ENCODE measurements at regions not wholly inside any gene's neighbourhood (a gene's known extent, or its start where the extent isn't known, plus 50 kb on each side); places are given as distances from the start of the nearest gene placed in this dataset.

DNA sequence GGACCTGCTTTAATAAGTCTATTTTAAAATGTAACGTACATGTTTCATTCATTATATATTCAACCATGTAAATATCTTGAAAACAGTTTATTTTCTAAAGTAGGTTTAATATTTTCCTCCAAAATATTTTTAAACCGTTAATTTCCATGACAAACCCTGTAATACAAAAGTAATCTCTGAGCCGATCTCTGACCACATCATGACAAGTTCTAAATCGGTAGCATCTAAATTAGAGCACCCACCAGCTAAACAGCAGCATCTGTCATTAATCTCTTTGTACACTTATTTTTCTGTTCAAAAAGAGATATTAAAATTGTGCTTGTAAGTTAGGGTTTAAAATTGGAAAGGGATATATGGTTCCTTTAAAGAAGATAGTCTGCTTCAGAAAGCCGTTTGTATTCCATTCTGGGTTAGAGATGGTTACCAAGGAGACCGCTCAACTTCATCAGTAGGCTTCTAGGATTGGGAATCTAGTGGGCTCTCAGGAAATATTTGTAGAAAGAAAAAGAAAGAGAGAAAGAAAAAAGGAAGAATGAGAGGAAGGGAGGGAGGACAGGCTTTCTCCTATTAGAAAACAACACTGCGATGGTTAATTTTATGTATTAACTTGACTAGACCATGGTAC, 232.5 kb upstream of the FOXN3 start:
- Histone ChIP-seq H2AFZ (ENCODE audit: low read depth) (no peak overlapping the region), H3K27ac (no peak overlapping the region), H3K27me3 (ENCODE audit: insufficient read depth, low read depth) (no peaks in the 10 kb centered on the region), H3K4me2 (no peak overlapping the region), H3K79me2 (ENCODE audit: insufficient read depth, low read depth) (no peaks in the 10 kb centered on the region), H3K36me3 (ENCODE audit: insufficient read depth) (no peaks in the 10 kb centered on the region), H3K9ac (no peak overlapping the region), H3K4me1 (ENCODE audit: low read depth, poor library complexity, severe bottlenecking) (peaks cover 7% of the 10 kb centered on the region), H3K4me3 (IDR thresholded peaks at IDR 0.05; ENCODE audit: insufficient read depth, low read depth, low read length) (no peak overlapping the region), H4K20me1 (ENCODE audit: insufficient read depth) (no peaks in the 10 kb centered on the region)
- TF ChIP-seq, protein P1, sequence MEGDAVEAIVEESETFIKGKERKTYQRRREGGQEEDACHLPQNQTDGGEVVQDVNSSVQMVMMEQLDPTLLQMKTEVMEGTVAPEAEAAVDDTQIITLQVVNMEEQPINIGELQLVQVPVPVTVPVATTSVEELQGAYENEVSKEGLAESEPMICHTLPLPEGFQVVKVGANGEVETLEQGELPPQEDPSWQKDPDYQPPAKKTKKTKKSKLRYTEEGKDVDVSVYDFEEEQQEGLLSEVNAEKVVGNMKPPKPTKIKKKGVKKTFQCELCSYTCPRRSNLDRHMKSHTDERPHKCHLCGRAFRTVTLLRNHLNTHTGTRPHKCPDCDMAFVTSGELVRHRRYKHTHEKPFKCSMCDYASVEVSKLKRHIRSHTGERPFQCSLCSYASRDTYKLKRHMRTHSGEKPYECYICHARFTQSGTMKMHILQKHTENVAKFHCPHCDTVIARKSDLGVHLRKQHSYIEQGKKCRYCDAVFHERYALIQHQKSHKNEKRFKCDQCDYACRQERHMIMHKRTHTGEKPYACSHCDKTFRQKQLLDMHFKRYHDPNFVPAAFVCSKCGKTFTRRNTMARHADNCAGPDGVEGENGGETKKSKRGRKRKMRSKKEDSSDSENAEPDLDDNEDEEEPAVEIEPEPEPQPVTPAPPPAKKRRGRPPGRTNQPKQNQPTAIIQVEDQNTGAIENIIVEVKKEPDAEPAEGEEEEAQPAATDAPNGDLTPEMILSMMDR (conservative IDR thresholded peaks at IDR 0.05; ENCODE audit: low read depth, low read length): no peak

DNA sequence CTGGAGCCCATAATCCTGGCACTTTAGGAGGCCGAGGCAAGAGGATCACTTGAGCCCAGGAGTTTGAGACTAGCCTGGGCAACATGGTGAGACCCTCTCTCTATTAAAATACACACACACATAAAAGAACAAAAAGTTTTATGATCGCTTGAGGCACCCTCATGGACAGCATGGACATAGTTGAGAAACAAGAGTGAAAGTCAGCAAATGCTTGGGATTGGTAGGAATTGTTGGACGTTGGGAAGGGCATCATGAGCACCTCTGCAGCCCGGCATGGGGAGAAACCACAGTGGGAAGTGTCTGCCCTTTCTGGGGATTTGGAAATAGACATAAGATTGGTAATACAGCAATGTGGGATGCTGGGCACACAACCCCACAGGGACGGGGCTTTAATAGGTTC, 231.9 kb upstream of the FOXN3 start:
- Histone ChIP-seq H4K20me1 (ENCODE audit: insufficient read depth) (no peaks in the 10 kb centered on the region), H3K27ac (no peak overlapping the region), H3K4me2 (no peak overlapping the region), H2AFZ (ENCODE audit: low read depth) (no peak overlapping the region), H3K4me1 (ENCODE audit: low read depth, poor library complexity, severe bottlenecking) (peaks cover 7% of the 10 kb centered on the region), H3K27me3 (ENCODE audit: insufficient read depth, low read depth) (no peaks in the 10 kb centered on the region), H3K36me3 (ENCODE audit: insufficient read depth) (no peaks in the 10 kb centered on the region), H3K9ac (no peak overlapping the region), H3K4me3 (IDR thresholded peaks at IDR 0.05; ENCODE audit: insufficient read depth, low read depth, low read length) (no peak overlapping the region), H3K79me2 (ENCODE audit: insufficient read depth, low read depth) (no peaks in the 10 kb centered on the region)
- TF ChIP-seq, protein P1 (conservative IDR thresholded peaks at IDR 0.05; ENCODE audit: low read depth, low read length): no peak

DNA sequence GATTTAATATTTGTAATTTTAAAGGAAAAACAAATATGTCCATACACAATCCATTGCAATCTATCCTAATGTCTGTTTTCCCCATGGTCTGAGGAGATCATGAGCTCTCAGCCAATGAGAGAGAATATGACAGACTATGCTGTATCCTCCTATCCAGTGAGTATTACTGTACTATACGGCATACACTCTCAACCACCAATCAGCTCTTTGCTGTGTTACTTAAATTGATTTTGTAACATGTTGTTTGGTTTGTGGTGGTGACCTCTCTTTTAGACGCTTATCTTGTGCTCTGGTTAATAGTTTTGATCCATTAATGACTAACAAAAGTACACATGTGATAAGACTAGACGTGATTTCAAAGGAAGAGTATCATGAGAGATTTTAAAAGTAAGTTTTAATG, 231.5 kb upstream of the FOXN3 start:
- H2AFZ ChIP-seq (ENCODE audit: low read depth): no peak overlapping the region
- TF ChIP-seq, protein P1 (conservative IDR thresholded peaks at IDR 0.05; ENCODE audit: low read depth, low read length): no peak
- H3K4me3 ChIP-seq (IDR thresholded peaks at IDR 0.05; ENCODE audit: insufficient read depth, low read depth, low read length): no peak overlapping the region
- no peaks in the 10 kb centered on the region for H3K79me2 ChIP-seq (ENCODE audit: insufficient read depth, low read depth)
- no peak overlapping the region for H3K27ac ChIP-seq
- no peak overlapping the region for H3K9ac ChIP-seq
- H3K36me3 ChIP-seq (ENCODE audit: insufficient read depth): no peaks in the 10 kb centered on the region
- H4K20me1 ChIP-seq (ENCODE audit: insufficient read depth): no peaks in the 10 kb centered on the region
- H3K4me1 ChIP-seq (ENCODE audit: low read depth, poor library complexity, severe bottlenecking): peaks cover 7% of the 10 kb centered on the region
- no peak overlapping the region for H3K4me2 ChIP-seq
- H3K27me3 ChIP-seq (ENCODE audit: insufficient read depth, low read depth): no peaks in the 10 kb centered on the region

DNA sequence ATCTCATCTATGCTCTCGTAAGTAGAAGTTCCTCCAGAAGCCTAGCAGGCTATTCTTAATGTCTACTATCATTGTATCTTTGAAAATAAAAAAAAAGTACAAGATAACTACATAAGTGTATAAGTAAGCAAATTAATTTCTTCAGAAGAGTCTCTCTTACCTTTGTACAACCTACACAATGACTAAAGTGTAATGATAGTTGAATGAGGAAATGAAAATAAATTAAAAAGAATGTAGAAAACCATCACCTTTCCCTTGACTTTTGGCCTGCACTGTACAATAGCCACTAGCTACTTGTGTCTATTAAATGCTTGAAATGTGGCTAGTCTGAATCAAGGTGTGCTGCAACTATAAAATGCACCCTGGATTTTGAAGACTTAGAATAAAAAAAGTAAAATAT, 229.9 kb upstream of the FOXN3 start:
- Histone ChIP-seq H3K4me3 (IDR thresholded peaks at IDR 0.05; ENCODE audit: insufficient read depth, low read depth, low read length) (no peak overlapping the region), H3K27me3 (ENCODE audit: insufficient read depth, low read depth) (no peaks in the 10 kb centered on the region), H3K79me2 (ENCODE audit: insufficient read depth, low read depth) (no peaks in the 10 kb centered on the region), H3K9ac (no peak overlapping the region), H2AFZ (ENCODE audit: low read depth) (no peak overlapping the region), H4K20me1 (ENCODE audit: insufficient read depth) (no peaks in the 10 kb centered on the region), H3K36me3 (ENCODE audit: insufficient read depth) (no peaks in the 10 kb centered on the region), H3K27ac (no peak overlapping the region), H3K4me1 (ENCODE audit: low read depth, poor library complexity, severe bottlenecking) (peaks cover 17% of the 10 kb centered on the region), H3K4me2 (no peak overlapping the region)
- TF ChIP-seq, protein P1 (conservative IDR thresholded peaks at IDR 0.05; ENCODE audit: low read depth, low read length): no peak
